NCI-H2107 (cell line): ENCODE measurements at regions not wholly inside any gene's neighbourhood (a gene's known extent, or its start where the extent isn't known, plus 50 kb on each side); places are given as distances from the start of the nearest gene placed in this dataset.
"Not testable (repeated sequence)": the region's sequence is repeated elsewhere in the genome, so short reads cannot be mapped to it uniquely, and the experiment has no call there.

Source experiments
- DNase-seq: peaks from one replicate; lab custom pipeline; 2025; lab: John Stamatoyannopoulos, UW

GRCh38 chr3:83251490-83251889 lies 1490.0 kb upstream of the GBE1 start:
- DNase-seq = no peak

- no peak for DNase-seq
Observed at GRCh38 chr3:83250613-83251012, 1489.2 kb upstream of the GBE1 start.

- DNase-seq = no peak
Observed at GRCh38 chr3:83248454-83248853, 1487.0 kb upstream of the GBE1 start.

GRCh38 chr3:83235180-83235814 lies 1473.9 kb upstream of the GBE1 start:
- no peak for DNase-seq

- DNase-seq = no peak
Observed at GRCh38 chr3:83233715-83234114, 1472.3 kb upstream of the GBE1 start.

- DNase-seq = no peak
Observed at GRCh38 chr3:83230841-83231240, 1469.4 kb upstream of the GBE1 start.

- DNase-seq = no peak
Observed at GRCh38 chr3:83230376-83230775, 1468.9 kb upstream of the GBE1 start.

- DNase-seq = no peak
Observed at GRCh38 chr3:83226751-83227150, 1465.3 kb upstream of the GBE1 start.

GRCh38 chr3:83224101-83224868 lies 1462.8 kb upstream of the GBE1 start:
- DNase-seq = no peak

GRCh38 chr3:83218383-83219200 lies 1457.1 kb upstream of the GBE1 start:
- no peak for DNase-seq

GRCh38 chr3:83217595-83218118 lies 1456.2 kb upstream of the GBE1 start:
- not testable (repeated sequence) for DNase-seq

GRCh38 chr3:83216919-83217594 lies 1455.6 kb upstream of the GBE1 start:
- no peak for DNase-seq

- no peak for DNase-seq
Observed at GRCh38 chr3:83195243-83195642, 1433.8 kb upstream of the GBE1 start.

- DNase-seq = no peak
Observed at GRCh38 chr3:83193526-83193925, 1432.1 kb upstream of the GBE1 start.

- DNase-seq = no peak
Observed at GRCh38 chr3:83189634-83190033, 1428.2 kb upstream of the GBE1 start.

- DNase-seq = no peak
Observed at GRCh38 chr3:83169473-83169872, 1408.0 kb upstream of the GBE1 start.

GRCh38 chr3:83150896-83151295 lies 1389.5 kb upstream of the GBE1 start:
- DNase-seq = no peak

- DNase-seq = no peak
Observed at GRCh38 chr3:83140983-83141382, 1379.5 kb upstream of the GBE1 start.

- no peak for DNase-seq
Observed at GRCh38 chr3:83131236-83131635, 1369.8 kb upstream of the GBE1 start.

- no peak for DNase-seq
Observed at GRCh38 chr3:83122774-83123350, 1361.4 kb upstream of the GBE1 start.

- no peak for DNase-seq
Observed at GRCh38 chr3:83093222-83093572, 1331.8 kb upstream of the GBE1 start.
